ENCODE measurements at regions not wholly inside any gene's neighbourhood (a gene's known extent, or its start where the extent isn't known, plus 50 kb on each side); places are given as distances from the start of the nearest gene placed in this dataset.
"Not testable (repeated sequence)": the region's sequence is repeated elsewhere in the genome, so short reads cannot be mapped to it uniquely, and the experiment has no call there.

GRCh38 chr15:84409357-84409756 is 173.8 kb downstream of the GOLGA6L4 start:
- not testable (repeated sequence) for DNase-seq (ENCODE audit: low read depth)

GRCh38 chr15:84421513-84422181 is 179.2 kb upstream of the ZSCAN2 start:
- not testable (repeated sequence) for DNase-seq (ENCODE audit: low read depth)

GRCh38 chr15:84425327-84425726 is 175.5 kb upstream of the ZSCAN2 start:
- not testable (repeated sequence) for DNase-seq (ENCODE audit: low read depth)

- not testable (repeated sequence) for DNase-seq (ENCODE audit: low read depth)
These were observed 127.4 kb upstream of the ZSCAN2 start for GRCh38 chr15:84473305-84473877.

GRCh38 chr15:84476364-84477033 is 124.3 kb upstream of the ZSCAN2 start:
- DNase-seq (ENCODE audit: low read depth): not testable (repeated sequence)

GRCh38 chr15:84477550-84477949 is 123.3 kb upstream of the ZSCAN2 start:
- DNase-seq (ENCODE audit: low read depth): not testable (repeated sequence)

GRCh38 chr15:84480174-84480681 is 120.6 kb upstream of the ZSCAN2 start:
- not testable (repeated sequence) for DNase-seq (ENCODE audit: low read depth)

- not testable (repeated sequence) for DNase-seq (ENCODE audit: low read depth)
These were observed 117.0 kb upstream of the ZSCAN2 start for GRCh38 chr15:84483859-84484258.

GRCh38 chr15:84500165-84500889 is 100.5 kb upstream of the ZSCAN2 start:
- not testable (repeated sequence) for DNase-seq (ENCODE audit: low read depth)

- DNase-seq (ENCODE audit: low read depth): not testable (repeated sequence)
These were observed 97.7 kb upstream of the ZSCAN2 start for GRCh38 chr15:84503101-84503500.

- DNase-seq (ENCODE audit: low read depth): not testable (repeated sequence)
These were observed 95.3 kb upstream of the ZSCAN2 start for GRCh38 chr15:84505552-84505951.

- not testable (repeated sequence) for DNase-seq (ENCODE audit: low read depth)
These were observed 88.5 kb upstream of the ZSCAN2 start for GRCh38 chr15:84512324-84512723.

GRCh38 chr15:84516773-84517172 is 84.0 kb upstream of the ZSCAN2 start:
- not testable (repeated sequence) for DNase-seq (ENCODE audit: low read depth)

- not testable (repeated sequence) for DNase-seq (ENCODE audit: low read depth)
These were observed 75.1 kb upstream of the ZSCAN2 start for GRCh38 chr15:84525491-84526344.

- DNase-seq (ENCODE audit: low read depth): not testable (repeated sequence)
These were observed 70.1 kb upstream of the ZSCAN2 start for GRCh38 chr15:84530751-84531150.

- DNase-seq (ENCODE audit: low read depth): not testable (repeated sequence)
These were observed 69.6 kb upstream of the ZSCAN2 start for GRCh38 chr15:84531223-84531622.

GRCh38 chr15:84531709-84532367 is 69.0 kb upstream of the ZSCAN2 start:
- DNase-seq (ENCODE audit: low read depth): peak; percentile 97

- not testable (repeated sequence) for DNase-seq (ENCODE audit: low read depth)
These were observed 67.1 kb upstream of the ZSCAN2 start for GRCh38 chr15:84533705-84534104.

- not testable (repeated sequence) for DNase-seq (ENCODE audit: low read depth)
These were observed 66.1 kb upstream of the ZSCAN2 start for GRCh38 chr15:84534561-84535235.

GRCh38 chr15:84536181-84536580 is 64.6 kb upstream of the ZSCAN2 start:
- peak; percentile 48 for DNase-seq (ENCODE audit: low read depth)

Data from renal cortical epithelial cell (primary cell).